ENCODE measurements at regions not wholly inside any gene's neighbourhood (a gene's known extent, or its start where the extent isn't known, plus 50 kb on each side); places are given as distances from the start of the nearest gene placed in this dataset.
"Not testable (repeated sequence)": the region's sequence is repeated elsewhere in the genome, so short reads cannot be mapped to it uniquely, and the experiment has no call there.

GRCh38 chr6:27854421-27854820 is 57.8 kb downstream of the OR2B2 start:
- Histone ChIP-seq H3K4me1 (no peaks in the 10 kb centered on the region), H3K27ac (no peak overlapping the region), H3K4me3 (no peak overlapping the region), H3K36me3 (no peaks in the 10 kb centered on the region), H3K27me3 (peaks cover 0 to under 1% (median 0%) of the 10 kb centered on the region in 7 donors), H3K9me3 (no peaks in the 10 kb centered on the region)
- 76 to 94% methylated on average over 1 of the region's 1 CpG for WGBS, 2 donors
- ATAC-seq (no peak), DNase-seq (no peak)
- intact Hi-C loops (cut with DNase I) = no loop called here
- TF ChIP-seq, protein P1, sequence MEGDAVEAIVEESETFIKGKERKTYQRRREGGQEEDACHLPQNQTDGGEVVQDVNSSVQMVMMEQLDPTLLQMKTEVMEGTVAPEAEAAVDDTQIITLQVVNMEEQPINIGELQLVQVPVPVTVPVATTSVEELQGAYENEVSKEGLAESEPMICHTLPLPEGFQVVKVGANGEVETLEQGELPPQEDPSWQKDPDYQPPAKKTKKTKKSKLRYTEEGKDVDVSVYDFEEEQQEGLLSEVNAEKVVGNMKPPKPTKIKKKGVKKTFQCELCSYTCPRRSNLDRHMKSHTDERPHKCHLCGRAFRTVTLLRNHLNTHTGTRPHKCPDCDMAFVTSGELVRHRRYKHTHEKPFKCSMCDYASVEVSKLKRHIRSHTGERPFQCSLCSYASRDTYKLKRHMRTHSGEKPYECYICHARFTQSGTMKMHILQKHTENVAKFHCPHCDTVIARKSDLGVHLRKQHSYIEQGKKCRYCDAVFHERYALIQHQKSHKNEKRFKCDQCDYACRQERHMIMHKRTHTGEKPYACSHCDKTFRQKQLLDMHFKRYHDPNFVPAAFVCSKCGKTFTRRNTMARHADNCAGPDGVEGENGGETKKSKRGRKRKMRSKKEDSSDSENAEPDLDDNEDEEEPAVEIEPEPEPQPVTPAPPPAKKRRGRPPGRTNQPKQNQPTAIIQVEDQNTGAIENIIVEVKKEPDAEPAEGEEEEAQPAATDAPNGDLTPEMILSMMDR (IDR thresholded peaks at IDR 0.05) = no peak

GRCh38 chr6:27851440-27851839 is 60.8 kb downstream of the OR2B2 start:
- DNase-seq (no peak), ATAC-seq (no peak)
- no peak overlapping the region for H3K27ac ChIP-seq
- no peaks in the 10 kb centered on the region for H3K36me3 ChIP-seq
- no peak overlapping the region for H3K4me3 ChIP-seq
- no peaks in the 10 kb centered on the region for H3K4me1 ChIP-seq
- intact Hi-C loops (cut with DNase I) = no loop called here
- no peaks in the 10 kb centered on the region for H3K27me3 ChIP-seq
- TF ChIP-seq, protein P1 (IDR thresholded peaks at IDR 0.05) = no peak
- H3K9me3 ChIP-seq = no peaks in the 10 kb centered on the region

DNA sequence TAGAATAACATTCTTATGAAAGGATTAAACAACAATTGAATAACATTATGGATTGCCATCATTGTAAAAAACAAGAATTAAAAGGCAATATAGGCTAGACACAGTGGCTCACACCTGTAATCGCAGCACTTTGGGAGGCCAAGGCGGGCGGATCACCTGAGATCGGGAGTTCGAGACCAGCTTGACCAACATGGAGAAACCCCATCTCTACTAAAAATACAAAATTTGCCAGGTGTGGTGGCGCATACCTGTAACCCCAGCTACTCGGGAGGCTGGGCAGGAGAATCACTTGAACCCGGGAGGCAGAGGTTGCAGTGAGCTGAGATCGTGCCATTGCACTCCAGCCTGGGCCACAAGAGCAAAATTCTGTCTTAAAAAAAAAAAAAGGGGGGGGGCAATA is 63.2 kb downstream of the OR2B2 start:
- WGBS, 2 donors = 97 to 99% methylated on average over 9 of the region's 9 CpGs
- H3K36me3 ChIP-seq; DNase-seq; ATAC-seq; intact Hi-C loops (cut with DNase I); H3K4me3 ChIP-seq; H3K27me3 ChIP-seq; H3K4me1 ChIP-seq; H3K9me3 ChIP-seq; H3K27ac ChIP-seq: not testable (repeated sequence)

GRCh38 chr6:27847706-27848105 is 64.5 kb downstream of the OR2B2 start:
- Histone ChIP-seq H3K9me3 (no peaks in the 10 kb centered on the region), H3K27ac (no peak overlapping the region), H3K4me3 (no peak overlapping the region), H3K27me3 (no peaks in the 10 kb centered on the region), H3K4me1 (no peaks in the 10 kb centered on the region), H3K36me3 (peaks cover 0 to 8% (median 0%) of the 10 kb centered on the region in 9 donors)
- no peak for DNase-seq
- TF ChIP-seq, protein P1 (IDR thresholded peaks at IDR 0.05) = no peak
- WGBS, 2 donors = 93 to 95% methylated on average over 3 of the region's 3 CpGs
- no peak for ATAC-seq
- intact Hi-C loops (cut with DNase I) = no loop called here

DNA sequence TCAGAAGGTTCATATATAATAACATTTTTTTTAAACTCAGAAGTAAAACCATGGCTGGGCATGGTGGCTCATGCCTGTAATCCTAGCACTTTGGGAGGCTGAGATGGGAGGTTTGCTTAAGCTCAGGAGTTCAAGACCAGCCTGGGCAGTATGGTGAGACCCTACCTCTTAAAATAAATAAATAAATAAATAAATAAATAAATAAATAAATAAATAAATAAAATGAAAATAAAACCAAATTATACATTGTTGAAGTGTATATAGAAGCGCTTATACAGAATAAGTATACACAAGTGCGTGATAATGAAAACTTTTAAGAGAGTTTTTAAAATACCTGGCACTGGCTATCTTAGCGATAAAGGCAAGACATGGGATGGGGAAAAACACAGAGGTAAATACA is 71.6 kb downstream of the OR2B2 start:
- ATAC-seq (no peak), DNase-seq (no peak)
- WGBS, 2 donors = 99 to 100% methylated on average over 3 of the region's 3 CpGs
- H3K36me3 ChIP-seq = peaks cover 0 to 4% (median 0%) of the 10 kb centered on the region in 9 donors
- H3K4me1 ChIP-seq = peaks cover 0 to 30% (median 24%) of the 10 kb centered on the region in 9 donors
- TF ChIP-seq, protein P1 (IDR thresholded peaks at IDR 0.05) = no peak
- no peak overlapping the region for H3K27ac ChIP-seq
- H3K4me3 ChIP-seq = no peak overlapping the region
- intact Hi-C loops (cut with DNase I) = no loop called here
- no peaks in the 10 kb centered on the region for H3K27me3 ChIP-seq
- H3K9me3 ChIP-seq = no peaks in the 10 kb centered on the region

Data from heart right ventricle (tissue), 16 donors.